Neural progenitor cell (in vitro differentiated cells): ENCODE measurements at regions not wholly inside any gene's neighbourhood (a gene's known extent, or its start where the extent isn't known, plus 50 kb on each side); places are given as distances from the start of the nearest gene placed in this dataset.

Experiments
- EZH2 ChIP-seq: fragments of 200-600 bp; sonication (generic); IDR thresholded peaks from 2 replicates; pipeline ENCODE4 v1.6.1; 2017; ENCODE audit warnings: antibody characterized with exemption, mild to moderate bottlenecking, moderate library complexity
- TF ChIP-seq, protein P1 (sequence below): fragments of 200-600 bp; sonication (generic); IDR thresholded peaks from 2 replicates; pipeline ENCODE4 v1.5.1; 2017; ENCODE audit warnings: antibody characterized with exemption, mild to moderate bottlenecking

DNA sequence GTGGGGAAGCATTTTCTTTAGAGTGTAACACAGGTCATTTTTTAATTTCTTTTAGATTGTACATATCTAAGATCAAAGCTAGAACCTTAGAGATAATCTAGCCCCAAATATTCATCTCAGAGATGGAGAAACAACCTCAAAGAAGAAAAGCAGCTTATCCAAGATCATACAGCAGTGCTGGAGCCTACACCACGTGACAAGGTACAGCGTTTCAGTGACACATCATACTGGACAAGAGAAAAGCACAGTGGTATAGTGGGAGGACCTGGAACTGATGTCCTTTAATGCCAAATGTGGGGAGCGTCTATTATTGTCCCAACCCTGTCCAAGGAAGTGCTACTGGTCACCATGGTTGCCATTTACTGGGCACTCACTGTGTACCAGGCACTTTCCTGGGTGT lies 445.8 kb downstream of the RPS24 start:
- TF ChIP-seq, protein P1, sequence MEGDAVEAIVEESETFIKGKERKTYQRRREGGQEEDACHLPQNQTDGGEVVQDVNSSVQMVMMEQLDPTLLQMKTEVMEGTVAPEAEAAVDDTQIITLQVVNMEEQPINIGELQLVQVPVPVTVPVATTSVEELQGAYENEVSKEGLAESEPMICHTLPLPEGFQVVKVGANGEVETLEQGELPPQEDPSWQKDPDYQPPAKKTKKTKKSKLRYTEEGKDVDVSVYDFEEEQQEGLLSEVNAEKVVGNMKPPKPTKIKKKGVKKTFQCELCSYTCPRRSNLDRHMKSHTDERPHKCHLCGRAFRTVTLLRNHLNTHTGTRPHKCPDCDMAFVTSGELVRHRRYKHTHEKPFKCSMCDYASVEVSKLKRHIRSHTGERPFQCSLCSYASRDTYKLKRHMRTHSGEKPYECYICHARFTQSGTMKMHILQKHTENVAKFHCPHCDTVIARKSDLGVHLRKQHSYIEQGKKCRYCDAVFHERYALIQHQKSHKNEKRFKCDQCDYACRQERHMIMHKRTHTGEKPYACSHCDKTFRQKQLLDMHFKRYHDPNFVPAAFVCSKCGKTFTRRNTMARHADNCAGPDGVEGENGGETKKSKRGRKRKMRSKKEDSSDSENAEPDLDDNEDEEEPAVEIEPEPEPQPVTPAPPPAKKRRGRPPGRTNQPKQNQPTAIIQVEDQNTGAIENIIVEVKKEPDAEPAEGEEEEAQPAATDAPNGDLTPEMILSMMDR: no peak
- no peak for TF ChIP-seq EZH2
